ENCODE measurements at regions not wholly inside any gene's neighbourhood (a gene's known extent, or its start where the extent isn't known, plus 50 kb on each side); places are given as distances from the start of the nearest gene placed in this dataset.

DNA sequence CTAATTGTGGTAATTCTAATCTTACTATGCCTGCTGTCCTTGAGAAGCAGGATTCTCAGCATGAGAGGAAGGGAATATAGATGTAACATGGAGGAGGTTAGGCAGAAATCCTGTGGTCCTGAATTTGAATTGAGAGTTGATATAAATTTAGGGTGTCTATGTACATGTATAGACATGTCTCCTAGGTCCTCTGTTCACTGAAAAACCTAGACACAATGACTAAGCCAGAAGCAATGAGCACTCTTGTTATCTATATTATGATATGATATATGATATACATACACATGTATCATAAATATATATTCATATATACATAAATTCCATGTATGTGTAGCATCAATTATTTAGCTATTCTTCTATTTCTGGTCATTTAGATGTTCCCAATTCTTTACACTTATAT lies 173.3 kb upstream of the MKLN1 start:
- TF ChIP-seq, protein P1, sequence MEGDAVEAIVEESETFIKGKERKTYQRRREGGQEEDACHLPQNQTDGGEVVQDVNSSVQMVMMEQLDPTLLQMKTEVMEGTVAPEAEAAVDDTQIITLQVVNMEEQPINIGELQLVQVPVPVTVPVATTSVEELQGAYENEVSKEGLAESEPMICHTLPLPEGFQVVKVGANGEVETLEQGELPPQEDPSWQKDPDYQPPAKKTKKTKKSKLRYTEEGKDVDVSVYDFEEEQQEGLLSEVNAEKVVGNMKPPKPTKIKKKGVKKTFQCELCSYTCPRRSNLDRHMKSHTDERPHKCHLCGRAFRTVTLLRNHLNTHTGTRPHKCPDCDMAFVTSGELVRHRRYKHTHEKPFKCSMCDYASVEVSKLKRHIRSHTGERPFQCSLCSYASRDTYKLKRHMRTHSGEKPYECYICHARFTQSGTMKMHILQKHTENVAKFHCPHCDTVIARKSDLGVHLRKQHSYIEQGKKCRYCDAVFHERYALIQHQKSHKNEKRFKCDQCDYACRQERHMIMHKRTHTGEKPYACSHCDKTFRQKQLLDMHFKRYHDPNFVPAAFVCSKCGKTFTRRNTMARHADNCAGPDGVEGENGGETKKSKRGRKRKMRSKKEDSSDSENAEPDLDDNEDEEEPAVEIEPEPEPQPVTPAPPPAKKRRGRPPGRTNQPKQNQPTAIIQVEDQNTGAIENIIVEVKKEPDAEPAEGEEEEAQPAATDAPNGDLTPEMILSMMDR (IDR thresholded peaks at IDR 0.05) = no peak
- TF ChIP-seq POLR2AphosphoS5 (IDR thresholded peaks at IDR 0.05) = no peak

Measured in esophagus muscularis mucosa (tissue), 3 donors.